Stomach (tissue), 8 donors: ENCODE measurements at regions not wholly inside any gene's neighbourhood (a gene's known extent, or its start where the extent isn't known, plus 50 kb on each side); places are given as distances from the start of the nearest gene placed in this dataset.
A peak's percentile ranks its signal among the peaks of the same experiment; 100 is the strongest.

ENCODE experiments used
- DNase-seq, 2 donors: peaks; one replicate each; pipeline versions ENCODE4 v3.0.0 to v3.0.0-alpha.2; 2013 to 2019
- H3K27ac ChIP-seq, 5 donors: fragments of 200-600 bp in 4 of 5; sonication (generic) in 4 of 5; one replicate each; pipeline ENCODE4 v1.5.1; 2013 to 2019; ENCODE audit warnings: mild to moderate bottlenecking in 1 of 5, moderate library complexity in 1 of 5
- H3K27me3 ChIP-seq, 3 donors: fragments of 200-600 bp; sonication (generic); one replicate each; pipeline ENCODE4 v1.5.1; 2017 to 2019; ENCODE audit warnings: mixed run types in 1 of 3
- H3K36me3 ChIP-seq, 4 donors: fragments of 200-600 bp; sonication (generic); 1 replicate in 3 of 4; 2 replicates in 1 of 4; pipeline ENCODE4 v1.5.1; 2016 to 2019
- H3K4me1 ChIP-seq, 4 donors: fragments of 200-600 bp; sonication (generic); one replicate each; pipeline ENCODE4 v1.5.1; 2016 to 2019
- H3K4me3 ChIP-seq, 4 donors: fragments of 200-600 bp; sonication (generic) in 3 of 4; one replicate each; pipeline ENCODE4 v1.5.1; 2016 to 2019; ENCODE audit warnings: mild to moderate bottlenecking in 1 of 4
- H3K9me3 ChIP-seq, 4 donors: fragments of 200-600 bp; sonication (generic); one replicate each; pipeline ENCODE4 v1.5.1; 2016 to 2019
- CTCF ChIP-seq, 7 experiments: fragments of 450-650 bp in 4 of 7; fragments of 200-600 bp in 3 of 7; sonication (generic) in 3 of 7; IDR thresholded peaks; one replicate each; pipeline ENCODE4 v1.5.1; 2016 to 2019; ENCODE audit warnings: antibody characterized with exemption in 7 of 7, control low read depth in 2 of 7, mild to moderate bottlenecking in 1 of 7
- EP300 ChIP-seq: sonication (generic); formaldehyde crosslinking; IDR thresholded peaks from one replicate; pipeline ENCODE4 v1.6.1; 2017; ENCODE audit warnings: antibody characterized with exemption
- POLR2A ChIP-seq, 4 donors: fragments of 450-650 bp; IDR thresholded peaks; one replicate each; pipeline ENCODE4 v1.6.1; 2016; ENCODE audit warnings: antibody characterized with exemption in 4 of 4, control low read depth in 2 of 4, mild to moderate bottlenecking in 1 of 4, moderate library complexity in 1 of 4
- POLR2AphosphoS5 ChIP-seq, 3 donors: sonication (generic); formaldehyde crosslinking; IDR thresholded peaks; one replicate each; pipeline ENCODE4 v1.6.1; 2016; ENCODE audit warnings: antibody characterized with exemption in 3 of 3
- WGBS, 5 donors: extraction: QIAGEN DNeasy Blood & Tissue Kit in 3 of 5; methylation state at CpG; one replicate each; pipeline versions ENCODE4 v1.1.5 to v1.1.7; 2013 to 2018; 5-methylcytosine and 5-hydroxymethylcytosine counted together
- intact Hi-C: fragments of 100-400 bp; cut with DNase I; formaldehyde crosslinking; loops from one replicate; pipeline ENCODE4 v1.15.1; 2023; ENCODE audit warnings: low total_unique reads
- donor health status: healthy with polysubstance abuse.
- donor health status: Bipolar disorder and iron deficiency.
- donor health status: healthy.

- intact Hi-C loops = loop anchor here (5.0 kb wide), 2 partner anchors 535 to 700 kb away; no protein-coding TSS in a partner anchor
These were observed 327.0 kb upstream of the PLET1 start for GRCh38 chr11:112587664-112588063.

GRCh38 chr11:112588252-112588694, 327.6 kb upstream of the PLET1 start:
- peak in 5 of 7 experiments; percentile 27 to 65 (median 61) for TF ChIP-seq CTCF (IDR thresholded peaks at IDR 0.05)
- TF ChIP-seq POLR2AphosphoS5 (IDR thresholded peaks at IDR 0.05) = peak in 1 of 3 donors; percentile 34
- TF ChIP-seq POLR2A (IDR thresholded peaks at IDR 0.05) = no peak
- WGBS, 5 donors = 8 to 18% (median 16%) methylated on average over 5 of the region's 5 CpGs
- intact Hi-C loops = loop anchor here (5.0 kb wide), 2 partner anchors 534 to 699 kb away; no protein-coding TSS in a partner anchor
- H3K27ac ChIP-seq = peak overlapping the region in 2 of 5 donors; percentile 34 to 67
- no peaks in the 10 kb centered on the region for H3K36me3 ChIP-seq
- no peaks in the 10 kb centered on the region for H3K27me3 ChIP-seq
- DNase-seq = peak; percentile 61 to 94
- peaks cover 0 to 23% (median 9%) of the 10 kb centered on the region in 4 donors for H3K4me1 ChIP-seq
- H3K9me3 ChIP-seq = no peaks in the 10 kb centered on the region
- no peak overlapping the region for H3K4me3 ChIP-seq

More at GRCh38 chr11:112587664-112588063, 327.0 kb upstream of the PLET1 start:
- Histone ChIP-seq H3K9me3 (no peaks in the 10 kb centered on the region), H3K4me1 (peaks cover 0 to 23% (median 9%) of the 10 kb centered on the region in 4 donors), H3K27me3 (no peaks in the 10 kb centered on the region), H3K27ac (no peak overlapping the region), H3K36me3 (no peaks in the 10 kb centered on the region), H3K4me3 (no peak overlapping the region)
- TF ChIP-seq POLR2A (IDR thresholded peaks at IDR 0.05) (no peak), EP300 (peak; percentile 12)
- WGBS, 5 donors = 63 to 73% (median 70%) methylated on average over 5 of the region's 5 CpGs
- no peak for DNase-seq

DNA sequence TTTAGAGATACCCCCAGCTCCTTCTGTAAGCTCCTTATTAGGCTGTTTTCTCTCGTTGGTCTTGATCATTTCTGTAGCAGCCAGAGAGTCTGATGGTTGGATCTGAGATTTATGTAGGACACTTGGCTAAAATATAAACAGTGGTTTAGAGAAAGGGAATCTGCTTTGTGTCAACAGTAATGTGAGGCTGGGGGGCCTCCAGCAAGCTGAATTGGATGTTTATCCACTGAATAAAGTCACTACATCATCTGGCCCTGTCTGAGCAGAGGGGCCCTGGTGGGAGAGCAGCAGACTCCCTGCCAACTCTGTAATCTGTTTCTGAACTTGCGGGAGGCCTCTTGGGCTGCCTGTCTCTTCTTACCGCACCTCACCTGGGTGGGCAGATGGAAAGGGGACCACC, 328.5 kb upstream of the PLET1 start:
- WGBS, 5 donors = 43 to 67% (median 60%) methylated on average over 3 of the region's 3 CpGs
- no peak for TF ChIP-seq POLR2AphosphoS5 (IDR thresholded peaks at IDR 0.05)
- no peak for TF ChIP-seq CTCF (IDR thresholded peaks at IDR 0.05)
- no peak for TF ChIP-seq POLR2A (IDR thresholded peaks at IDR 0.05)
- TF ChIP-seq EP300 = no peak
- Histone ChIP-seq H3K36me3 (no peaks in the 10 kb centered on the region), H3K27me3 (no peaks in the 10 kb centered on the region), H3K4me1 (peaks cover 0 to 23% (median 9%) of the 10 kb centered on the region in 4 donors), H3K27ac (peak overlapping the region in 2 of 5 donors; percentile 34 to 37), H3K9me3 (no peaks in the 10 kb centered on the region), H3K4me3 (no peak overlapping the region)
- peak in 1 of 2 donors; percentile 81 for DNase-seq
- intact Hi-C loops = loop anchor here (5.0 kb wide), 2 partner anchors 533 to 698 kb away; no protein-coding TSS in a partner anchor

DNA sequence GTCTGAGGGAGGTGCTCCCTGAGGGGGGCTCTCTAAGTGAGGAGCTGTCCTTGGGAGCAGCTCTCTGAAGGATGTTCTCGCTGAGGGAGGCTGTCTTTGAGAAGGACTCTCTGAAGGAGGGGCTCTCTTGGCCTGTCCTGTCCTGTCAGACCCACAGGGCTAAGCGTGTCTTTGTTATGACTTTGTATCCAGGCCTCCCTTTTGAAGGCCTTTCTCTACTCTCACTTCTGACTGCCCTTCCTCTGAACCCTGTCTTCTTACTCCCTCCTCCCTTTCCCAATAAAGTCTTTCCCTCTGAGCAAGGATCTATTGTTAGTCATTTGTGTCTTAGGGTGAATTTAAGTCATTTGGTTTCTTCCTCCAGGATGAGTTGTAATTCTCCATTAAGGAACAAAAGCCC, 330.1 kb upstream of the PLET1 start:
- Histone ChIP-seq H3K36me3 (no peaks in the 10 kb centered on the region), H3K27ac (peak overlapping the region in 1 of 5 donors; percentile 17), H3K9me3 (no peaks in the 10 kb centered on the region), H3K4me1 (peaks cover 0 to 23% (median 9%) of the 10 kb centered on the region in 4 donors), H3K4me3 (no peak overlapping the region), H3K27me3 (no peaks in the 10 kb centered on the region)
- intact Hi-C loops = no loop called here
- DNase-seq = peak in 1 of 2 donors; percentile 57
- WGBS, 5 donors = 65 to 88% (median 79%) methylated on average over 2 of the region's 2 CpGs
- TF ChIP-seq EP300 = no peak
- TF ChIP-seq POLR2A (IDR thresholded peaks at IDR 0.05) = no peak
- TF ChIP-seq CTCF (IDR thresholded peaks at IDR 0.05) = no peak
- TF ChIP-seq POLR2AphosphoS5 (IDR thresholded peaks at IDR 0.05) = no peak

DNA sequence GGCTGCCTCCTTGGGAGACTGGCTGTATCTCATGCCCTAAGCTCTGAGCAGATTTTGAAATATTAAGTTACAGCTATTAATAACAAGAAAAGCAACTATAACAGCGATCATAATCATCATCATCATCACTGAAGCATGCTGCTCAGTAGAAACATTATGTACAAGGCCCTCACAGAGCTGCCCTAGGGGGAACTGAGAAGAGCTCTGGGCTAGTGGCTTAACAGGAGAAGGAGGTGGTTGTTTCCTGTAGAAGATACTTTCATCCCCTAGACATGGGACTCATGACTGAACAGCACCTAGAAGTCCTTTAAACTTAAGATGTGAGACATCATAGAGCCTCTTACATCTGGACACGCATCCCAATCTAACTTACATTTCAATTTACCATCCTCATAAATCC, 332.8 kb upstream of the PLET1 start:
- no peak overlapping the region for H3K27ac ChIP-seq
- 88 to 93% (median 91%) methylated on average over 2 of the region's 2 CpGs for WGBS, 5 donors

More for the DNA sequence above, 332.8 kb upstream of the PLET1 start:
- Histone ChIP-seq H3K9me3 (no peaks in the 10 kb centered on the region), H3K4me1 (peaks cover 0 to 15% (median 4%) of the 10 kb centered on the region in 4 donors), H3K27me3 (no peaks in the 10 kb centered on the region), H3K4me3 (no peak overlapping the region), H3K36me3 (no peaks in the 10 kb centered on the region)
- no peak for DNase-seq
- TF ChIP-seq POLR2AphosphoS5 (IDR thresholded peaks at IDR 0.05) (no peak), CTCF (IDR thresholded peaks at IDR 0.05) (no peak), EP300 (no peak), POLR2A (IDR thresholded peaks at IDR 0.05) (no peak)
- intact Hi-C loops = no loop called here
